ENCODE measurements at regions not wholly inside any gene's neighbourhood (a gene's known extent, or its start where the extent isn't known, plus 50 kb on each side); places are given as distances from the start of the nearest gene placed in this dataset.

DNA sequence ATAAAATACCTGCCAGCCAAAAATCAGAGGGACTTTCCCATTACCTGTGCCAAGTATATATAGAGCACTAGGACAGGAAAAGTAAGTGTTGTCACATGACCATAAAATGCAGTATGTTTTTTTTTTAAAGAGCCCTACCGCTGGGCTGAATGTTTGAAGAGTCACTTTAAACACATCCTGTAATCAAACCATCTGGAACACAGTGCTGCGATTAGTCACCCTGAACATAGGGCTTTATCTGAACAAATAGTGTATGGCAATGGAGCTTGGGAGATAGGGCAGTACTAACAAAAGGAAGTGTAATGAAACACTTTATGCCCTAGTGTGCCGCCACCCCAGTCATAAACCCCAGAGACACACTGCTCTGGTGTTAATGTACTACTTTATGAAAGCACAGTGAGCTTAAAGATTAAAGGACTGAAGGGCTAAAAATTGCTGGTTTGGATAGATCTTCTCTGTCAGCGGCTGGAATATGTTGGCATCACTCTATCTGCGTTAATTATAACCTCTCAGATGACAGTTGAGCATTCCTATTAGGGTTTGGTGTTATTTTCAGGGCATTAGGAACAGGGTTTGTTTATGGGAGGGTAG lies 90.4 kb downstream of the ZNF608 start (continued):
- TF ChIP-seq, protein P1, sequence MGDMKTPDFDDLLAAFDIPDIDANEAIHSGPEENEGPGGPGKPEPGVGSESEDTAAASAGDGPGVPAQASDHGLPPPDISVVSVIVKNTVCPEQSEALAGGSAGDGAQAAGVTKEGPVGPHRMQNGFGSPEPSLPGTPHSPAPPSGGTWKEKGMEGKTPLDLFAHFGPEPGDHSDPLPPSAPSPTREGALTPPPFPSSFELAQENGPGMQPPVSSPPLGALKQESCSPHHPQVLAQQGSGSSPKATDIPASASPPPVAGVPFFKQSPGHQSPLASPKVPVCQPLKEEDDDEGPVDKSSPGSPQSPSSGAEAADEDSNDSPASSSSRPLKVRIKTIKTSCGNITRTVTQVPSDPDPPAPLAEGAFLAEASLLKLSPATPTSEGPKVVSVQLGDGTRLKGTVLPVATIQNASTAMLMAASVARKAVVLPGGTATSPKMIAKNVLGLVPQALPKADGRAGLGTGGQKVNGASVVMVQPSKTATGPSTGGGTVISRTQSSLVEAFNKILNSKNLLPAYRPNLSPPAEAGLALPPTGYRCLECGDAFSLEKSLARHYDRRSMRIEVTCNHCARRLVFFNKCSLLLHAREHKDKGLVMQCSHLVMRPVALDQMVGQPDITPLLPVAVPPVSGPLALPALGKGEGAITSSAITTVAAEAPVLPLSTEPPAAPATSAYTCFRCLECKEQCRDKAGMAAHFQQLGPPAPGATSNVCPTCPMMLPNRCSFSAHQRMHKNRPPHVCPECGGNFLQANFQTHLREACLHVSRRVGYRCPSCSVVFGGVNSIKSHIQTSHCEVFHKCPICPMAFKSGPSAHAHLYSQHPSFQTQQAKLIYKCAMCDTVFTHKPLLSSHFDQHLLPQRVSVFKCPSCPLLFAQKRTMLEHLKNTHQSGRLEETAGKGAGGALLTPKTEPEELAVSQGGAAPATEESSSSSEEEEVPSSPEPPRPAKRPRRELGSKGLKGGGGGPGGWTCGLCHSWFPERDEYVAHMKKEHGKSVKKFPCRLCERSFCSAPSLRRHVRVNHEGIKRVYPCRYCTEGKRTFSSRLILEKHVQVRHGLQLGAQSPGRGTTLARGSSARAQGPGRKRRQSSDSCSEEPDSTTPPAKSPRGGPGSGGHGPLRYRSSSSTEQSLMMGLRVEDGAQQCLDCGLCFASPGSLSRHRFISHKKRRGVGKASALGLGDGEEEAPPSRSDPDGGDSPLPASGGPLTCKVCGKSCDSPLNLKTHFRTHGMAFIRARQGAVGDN (CRISPR knock-in tag; IDR thresholded peaks at IDR 0.05), result no peak
- TF ChIP-seq MEF2D (CRISPR knock-in tag; IDR thresholded peaks at IDR 0.05), result peak; percentile 55; the same call in 1 of the 2 replicates
- TF ChIP-seq HMG20A (CRISPR knock-in tag; IDR thresholded peaks at IDR 0.05; ENCODE audit: borderline replicate concordance), result peak; percentile 81; the same call in 1 of the 2 replicates
- TF ChIP-seq CREM (IDR thresholded peaks at IDR 0.05), result peak; percentile 65
- TF ChIP-seq CREM (CRISPR knock-in tag; IDR thresholded peaks at IDR 0.05), result no peak
- no peak; the same call in 1 of the 2 replicates for TF ChIP-seq HOXA3 (CRISPR knock-in tag; IDR thresholded peaks at IDR 0.05)
- TF ChIP-seq ZNF274 (CRISPR knock-in tag; IDR thresholded peaks at IDR 0.05), result no peak
- TF ChIP-seq PITX1 (CRISPR knock-in tag; IDR thresholded peaks at IDR 0.05), result peak; percentile 77
- TF ChIP-seq, protein P2, sequence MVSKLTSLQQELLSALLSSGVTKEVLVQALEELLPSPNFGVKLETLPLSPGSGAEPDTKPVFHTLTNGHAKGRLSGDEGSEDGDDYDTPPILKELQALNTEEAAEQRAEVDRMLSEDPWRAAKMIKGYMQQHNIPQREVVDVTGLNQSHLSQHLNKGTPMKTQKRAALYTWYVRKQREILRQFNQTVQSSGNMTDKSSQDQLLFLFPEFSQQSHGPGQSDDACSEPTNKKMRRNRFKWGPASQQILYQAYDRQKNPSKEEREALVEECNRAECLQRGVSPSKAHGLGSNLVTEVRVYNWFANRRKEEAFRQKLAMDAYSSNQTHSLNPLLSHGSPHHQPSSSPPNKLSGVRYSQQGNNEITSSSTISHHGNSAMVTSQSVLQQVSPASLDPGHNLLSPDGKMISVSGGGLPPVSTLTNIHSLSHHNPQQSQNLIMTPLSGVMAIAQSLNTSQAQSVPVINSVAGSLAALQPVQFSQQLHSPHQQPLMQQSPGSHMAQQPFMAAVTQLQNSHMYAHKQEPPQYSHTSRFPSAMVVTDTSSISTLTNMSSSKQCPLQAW (CRISPR knock-in tag; IDR thresholded peaks at IDR 0.05), result 0 out of 2 replicates have a peak, but pooled peaks have one; percentile 58
- no peak for TF ChIP-seq FOXP1 (IDR thresholded peaks at IDR 0.05)
- peak; percentile 79; the same call in 1 of the 2 replicates for TF ChIP-seq FOXP1 (CRISPR knock-in tag; IDR thresholded peaks at IDR 0.05)
- TF ChIP-seq CC2D1A (CRISPR knock-in tag; IDR thresholded peaks at IDR 0.05), result 0 out of 2 replicates have a peak, but pooled peaks have one; percentile 46
- peak; percentile 71 for TF ChIP-seq FOSL1 (CRISPR knock-in tag; IDR thresholded peaks at IDR 0.05; ENCODE audit: borderline replicate concordance)
- TF ChIP-seq CENPX (CRISPR knock-in tag; IDR thresholded peaks at IDR 0.05), result no peak
- no peak for TF ChIP-seq ZMAT3 (CRISPR knock-in tag; conservative IDR thresholded peaks at IDR 0.05)
- TF ChIP-seq SOX13 (IDR thresholded peaks at IDR 0.05), result peak; percentile 83
- peak in 1 of 2 experiments; percentile 88; a peak in 2 of 4 replicates for TF ChIP-seq SOX13 (CRISPR knock-in tag; conservative IDR thresholded peaks at IDR 0.05 in 1 of 2, IDR thresholded peaks at IDR 0.05 in 1 of 2)
- peak; percentile 70; the same call in 1 of the 2 replicates for TF ChIP-seq TBX3 (IDR thresholded peaks at IDR 0.05; ENCODE audit: borderline replicate concordance)
- TF ChIP-seq ARNT2 (CRISPR knock-in tag; IDR thresholded peaks at IDR 0.05; ENCODE audit: low read depth), result 0 out of 2 replicates have a peak, but pooled peaks have one; percentile 37
- peak; percentile 83 for TF ChIP-seq BCL6 (CRISPR knock-in tag; IDR thresholded peaks at IDR 0.05)
- no peak for TF ChIP-seq REPIN1 (CRISPR knock-in tag; IDR thresholded peaks at IDR 0.05; ENCODE audit: borderline replicate concordance, low read depth)
- TF ChIP-seq, protein P3, sequence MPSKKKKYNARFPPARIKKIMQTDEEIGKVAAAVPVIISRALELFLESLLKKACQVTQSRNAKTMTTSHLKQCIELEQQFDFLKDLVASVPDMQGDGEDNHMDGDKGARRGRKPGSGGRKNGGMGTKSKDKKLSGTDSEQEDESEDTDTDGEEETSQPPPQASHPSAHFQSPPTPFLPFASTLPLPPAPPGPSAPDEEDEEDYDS (CRISPR knock-in tag; IDR thresholded peaks at IDR 0.05), result peak; percentile 11; the same call in 1 of the 2 replicates
- TF ChIP-seq ETV5 (CRISPR knock-in tag; IDR thresholded peaks at IDR 0.05; ENCODE audit: borderline replicate concordance), result peak; percentile 82
- TF ChIP-seq ZGPAT (CRISPR knock-in tag; IDR thresholded peaks at IDR 0.05), result peak; percentile 61
- TF ChIP-seq POGZ (CRISPR knock-in tag; IDR thresholded peaks at IDR 0.05), result peak; percentile 50
